ENCODE measurements at regions not wholly inside any gene's neighbourhood (a gene's known extent, or its start where the extent isn't known, plus 50 kb on each side); places are given as distances from the start of the nearest gene placed in this dataset.

DNA sequence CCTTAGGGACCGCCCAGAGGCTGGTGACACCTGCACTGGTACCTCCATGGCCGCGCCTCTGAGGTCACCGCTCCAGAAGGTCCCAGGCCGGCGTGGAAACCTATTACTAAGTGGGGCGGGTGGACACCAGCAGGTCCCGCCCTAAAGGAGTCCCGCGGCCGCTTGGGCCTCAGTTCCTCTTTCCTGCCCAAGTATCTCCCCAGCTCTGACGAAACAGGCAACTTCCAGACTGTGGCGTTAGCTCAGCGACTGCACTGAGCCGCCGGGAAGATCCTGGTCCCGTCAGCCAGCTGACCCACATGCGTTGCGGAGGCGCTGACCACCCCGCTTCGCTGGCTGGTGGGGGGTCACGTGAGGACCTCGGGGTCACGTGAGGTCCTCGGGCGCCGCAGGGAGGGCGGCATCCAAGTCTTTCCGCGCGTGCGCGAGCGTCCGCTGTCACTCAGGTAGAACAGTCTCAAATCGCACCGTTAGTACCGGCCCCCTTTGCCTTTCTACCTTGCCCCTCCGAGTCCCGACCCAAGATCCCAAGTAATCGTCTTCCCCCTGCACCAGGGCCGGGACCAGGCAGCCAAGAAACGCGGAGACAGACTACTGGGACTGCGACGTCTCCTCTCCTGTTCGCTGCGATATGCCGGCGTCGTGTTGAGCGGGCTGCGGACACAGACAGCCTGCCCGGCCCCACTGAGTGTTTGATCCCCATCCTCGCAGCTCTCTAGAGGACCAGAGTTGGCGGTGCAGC is 53.7 kb upstream of the KDM4C start:
- peak; percentile 73 to 78 for DNase-seq (ENCODE audit: low read depth in 1 of 2, low spot score in 1 of 2)

DNA sequence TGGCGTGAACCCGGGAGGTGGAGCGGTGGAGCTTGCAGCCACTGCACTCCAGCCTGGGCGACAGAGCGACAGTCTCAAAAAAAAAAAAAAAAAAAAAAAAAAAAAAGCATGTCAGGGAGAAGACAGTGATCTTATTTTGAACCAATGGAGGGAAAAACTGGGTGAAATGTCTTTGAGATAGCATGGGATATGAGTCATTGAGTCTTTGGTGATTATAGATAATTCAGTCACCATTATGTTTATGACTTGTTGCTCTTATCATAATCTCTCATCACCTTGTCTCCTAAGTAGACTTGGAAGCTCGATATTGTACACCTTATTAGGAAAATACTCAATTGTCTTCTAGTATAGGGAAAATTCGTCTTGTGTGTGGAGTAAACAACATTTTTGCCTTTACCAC is 55.1 kb upstream of the KDM4C start:
- DNase-seq (ENCODE audit: low read depth in 1 of 2, low spot score in 1 of 2), result no peak

DNA sequence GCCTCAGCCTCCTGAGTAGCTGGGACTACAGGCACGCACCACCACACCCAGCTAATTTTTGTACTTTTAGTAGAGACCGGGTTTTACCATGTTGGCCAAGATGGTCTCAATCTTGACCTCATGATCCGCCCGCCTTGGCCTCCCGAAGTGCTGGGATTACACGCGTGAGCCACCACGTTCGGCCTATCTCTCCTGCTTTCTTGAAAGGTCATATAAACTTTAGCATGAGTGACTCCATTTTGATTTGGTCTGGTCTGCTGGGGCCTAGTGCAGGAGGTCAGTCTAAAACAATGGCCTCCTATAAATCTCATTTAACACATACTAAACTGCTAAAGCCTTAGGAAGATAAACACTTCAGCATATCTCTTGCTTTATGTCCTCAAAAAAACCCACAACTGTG is 50.6 kb upstream of the GLDC start:
- DNase-seq (ENCODE audit: low read depth in 1 of 2, low spot score in 1 of 2), result no peak

DNA sequence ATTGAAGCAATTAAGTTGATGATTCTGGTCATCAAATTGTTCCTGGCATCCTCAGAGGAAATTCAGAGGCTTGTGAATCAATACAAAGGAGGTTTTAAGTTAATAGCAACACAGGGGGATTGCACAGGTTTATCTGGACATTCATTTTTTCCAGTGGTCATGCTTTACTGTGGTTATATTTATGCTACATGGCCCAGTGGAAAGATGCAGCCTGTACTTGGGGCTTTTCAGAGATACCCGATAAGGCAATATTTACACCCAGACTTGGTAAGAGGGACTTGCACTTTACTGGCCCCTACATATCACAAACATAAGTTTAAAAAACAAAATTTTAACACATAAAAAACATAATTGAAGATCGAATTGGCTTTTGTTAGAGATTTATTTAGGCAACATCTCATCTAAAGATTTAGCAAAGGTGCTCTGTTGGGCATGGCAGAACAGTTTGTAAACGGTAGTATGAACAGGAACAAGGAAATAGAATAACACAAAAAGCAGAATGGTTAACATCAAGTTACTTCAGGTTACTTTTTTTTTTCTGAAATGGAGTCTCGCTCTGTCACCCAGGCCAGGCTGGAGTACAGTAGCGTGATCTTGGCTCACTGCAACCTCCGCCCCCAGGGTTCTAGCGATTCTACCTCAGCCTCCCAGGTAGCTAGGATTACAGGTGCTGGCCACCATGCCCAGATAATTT is 49.7 kb upstream of the GLDC start:
- DNase-seq (ENCODE audit: low read depth in 1 of 2, low spot score in 1 of 2), result no peak

All from activated T-helper 1 cell treated with anti-CD3 and anti-CD28 coated beads, Interleukin-2, amount 50 U/mL, for 16 hours (primary cell).